Uterus (tissue), 2 donors: ENCODE measurements at regions not wholly inside any gene's neighbourhood (a gene's known extent, or its start where the extent isn't known, plus 50 kb on each side); places are given as distances from the start of the nearest gene placed in this dataset.

Experiments
- CTCF ChIP-seq, 4 experiments: fragments of 200-600 bp in 2 of 4; fragments of 450-650 bp in 2 of 4; sonication (generic) in 2 of 4; IDR thresholded peaks; one replicate each; pipeline ENCODE4 v1.5.1; 2016 to 2019; ENCODE audit warnings: antibody characterized with exemption in 4 of 4, mild to moderate bottlenecking in 2 of 4, moderate library complexity in 1 of 4
- POLR2A ChIP-seq, 2 donors: fragments of 450-650 bp; IDR thresholded peaks; one replicate each; pipeline ENCODE4 v1.6.1; 2016; ENCODE audit warnings: antibody characterized with exemption in 2 of 2, mild to moderate bottlenecking in 1 of 2, moderate library complexity in 1 of 2

GRCh38 chr1:106398391-106398790, 658.1 kb upstream of the PRMT6 start:
- no peak for TF ChIP-seq CTCF (IDR thresholded peaks at IDR 0.05)
- no peak for TF ChIP-seq POLR2A (IDR thresholded peaks at IDR 0.05)
